22Rv1 (cell line): ENCODE measurements at regions not wholly inside any gene's neighbourhood (a gene's known extent, or its start where the extent isn't known, plus 50 kb on each side); places are given as distances from the start of the nearest gene placed in this dataset.

Experiments
- ZFX ChIP-seq: fragments of 450-650 bp; IDR thresholded peaks from 2 replicates; pipeline ENCODE4 v1.6.1; 2017; ENCODE audit warnings: antibody characterized with exemption, borderline replicate concordance
- TF ChIP-seq, protein P1 (sequence below): fragments of 450-650 bp; IDR thresholded peaks from 2 replicates; pipeline ENCODE4 v1.5.1; 2017; ENCODE audit warnings: mild to moderate bottlenecking

DNA sequence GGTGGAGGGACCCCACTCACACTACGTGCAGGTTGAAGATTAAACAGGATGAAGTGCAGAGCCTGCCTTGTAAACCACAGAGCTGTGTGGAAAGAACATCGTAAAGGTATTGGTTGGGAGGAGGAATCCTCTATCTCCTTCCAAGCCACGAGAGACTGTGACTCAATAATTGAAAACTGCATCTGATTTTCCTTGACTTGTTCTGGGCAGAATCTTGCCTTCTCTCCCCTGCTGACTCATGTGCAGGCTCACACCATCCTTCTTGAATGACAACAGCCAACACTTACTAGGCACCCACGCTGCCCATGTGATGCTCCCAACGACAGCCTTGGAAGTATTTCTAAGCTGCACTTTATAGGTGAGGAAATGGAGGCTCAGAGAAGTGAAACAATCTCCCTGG, 563.0 kb downstream of the MIAT start:
- TF ChIP-seq, protein P1, sequence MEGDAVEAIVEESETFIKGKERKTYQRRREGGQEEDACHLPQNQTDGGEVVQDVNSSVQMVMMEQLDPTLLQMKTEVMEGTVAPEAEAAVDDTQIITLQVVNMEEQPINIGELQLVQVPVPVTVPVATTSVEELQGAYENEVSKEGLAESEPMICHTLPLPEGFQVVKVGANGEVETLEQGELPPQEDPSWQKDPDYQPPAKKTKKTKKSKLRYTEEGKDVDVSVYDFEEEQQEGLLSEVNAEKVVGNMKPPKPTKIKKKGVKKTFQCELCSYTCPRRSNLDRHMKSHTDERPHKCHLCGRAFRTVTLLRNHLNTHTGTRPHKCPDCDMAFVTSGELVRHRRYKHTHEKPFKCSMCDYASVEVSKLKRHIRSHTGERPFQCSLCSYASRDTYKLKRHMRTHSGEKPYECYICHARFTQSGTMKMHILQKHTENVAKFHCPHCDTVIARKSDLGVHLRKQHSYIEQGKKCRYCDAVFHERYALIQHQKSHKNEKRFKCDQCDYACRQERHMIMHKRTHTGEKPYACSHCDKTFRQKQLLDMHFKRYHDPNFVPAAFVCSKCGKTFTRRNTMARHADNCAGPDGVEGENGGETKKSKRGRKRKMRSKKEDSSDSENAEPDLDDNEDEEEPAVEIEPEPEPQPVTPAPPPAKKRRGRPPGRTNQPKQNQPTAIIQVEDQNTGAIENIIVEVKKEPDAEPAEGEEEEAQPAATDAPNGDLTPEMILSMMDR: no peak
- TF ChIP-seq ZFX: no peak
